DOHH2 (cell line): ENCODE measurements at regions not wholly inside any gene's neighbourhood (a gene's known extent, or its start where the extent isn't known, plus 50 kb on each side); places are given as distances from the start of the nearest gene placed in this dataset.
"Not testable (repeated sequence)": the region's sequence is repeated elsewhere in the genome, so short reads cannot be mapped to it uniquely, and the experiment has no call there.

ENCODE experiments used
- H3F3A ChIP-seq: fragments of 200-600 bp; sonication (generic), shearing (Covaris generic); 2 replicates; pipeline ENCODE4 v1.6.0; 2016; ENCODE audit warnings: antibody characterized with exemption, mild to moderate bottlenecking; ENCODE audit not compliant: control insufficient read depth, insufficient read depth
- H3K27ac ChIP-seq: fragments of 200-600 bp; sonication (generic); 2 replicates; pipeline ENCODE4 v1.5.1; 2014; ENCODE audit warnings: low read depth, mild to moderate bottlenecking, low read length, moderate library complexity
- H3K27me3 ChIP-seq: fragments of 200-600 bp; sonication (generic); 2 replicates; pipeline ENCODE4 v1.6.1; 2014; ENCODE audit warnings: mild to moderate bottlenecking, low read length, mixed read lengths; ENCODE audit not compliant: control insufficient read depth
- H3K36me3 ChIP-seq: fragments of 200-600 bp; sonication (generic); 2 replicates; pipeline ENCODE4 v1.6.1; 2014; ENCODE audit warnings: mild to moderate bottlenecking, low read length, moderate library complexity, mixed read lengths; ENCODE audit not compliant: control insufficient read depth
- H3K4me1 ChIP-seq: fragments of 200-600 bp; sonication (generic); 2 replicates; pipeline ENCODE4 v1.6.1; 2014; ENCODE audit warnings: mild to moderate bottlenecking, low read length, mixed read lengths; ENCODE audit not compliant: control insufficient read depth
- H3K4me2 ChIP-seq: fragments of 200-600 bp; sonication (generic); 2 replicates; pipeline ENCODE4 v1.6.0; 2014; ENCODE audit warnings: mild to moderate bottlenecking, low read length, moderate library complexity
- H3K4me3 ChIP-seq: fragments of 200-600 bp; sonication (generic); 2 replicates; pipeline ENCODE4 v1.5.1; 2014; ENCODE audit warnings: mild to moderate bottlenecking, low read length, mixed read lengths
- H3K79me2 ChIP-seq: fragments of 200-600 bp; sonication (generic); 2 replicates; pipeline ENCODE4 v1.6.1; 2014; ENCODE audit warnings: mild to moderate bottlenecking, low read length, mixed read lengths; ENCODE audit not compliant: control insufficient read depth
- H3K9me2 ChIP-seq: fragments of 200-600 bp; sonication (generic); replicated peaks from 2 replicates; pipeline ENCODE4 v1.6.1; 2014; ENCODE audit warnings: mild to moderate bottlenecking, low read length, mixed read lengths; ENCODE audit not compliant: control insufficient read depth
- H3K9me3 ChIP-seq: fragments of 200-600 bp; sonication (generic); 2 replicates; pipeline ENCODE4 v1.6.1; 2014; ENCODE audit warnings: antibody characterized with exemption, low read length, mixed read lengths; ENCODE audit not compliant: control insufficient read depth, insufficient read depth
- H4K20me1 ChIP-seq: fragments of 200-600 bp; sonication (generic); 2 replicates; pipeline ENCODE4 v1.6.0; 2014; ENCODE audit warnings: low read depth, mild to moderate bottlenecking, antibody characterized with exemption, low read length, moderate library complexity; ENCODE audit not compliant: control insufficient read depth, insufficient read depth
- CTCF ChIP-seq: fragments of 200-600 bp; sonication (generic); IDR thresholded peaks from one replicate; pipeline ENCODE4 v1.5.1; 2014; ENCODE audit warnings: antibody characterized with exemption, mild to moderate bottlenecking, low read depth, low read length; ENCODE audit not compliant: poor library complexity, severe bottlenecking
- EZH2phosphoT487 ChIP-seq: fragments of 200-600 bp; sonication (generic); IDR thresholded peaks from 2 replicates; pipeline ENCODE4 v1.6.1; 2017; ENCODE audit warnings: borderline replicate concordance, mild to moderate bottlenecking, antibody characterized with exemption, low read length, moderate library complexity, mixed read lengths

- not testable (repeated sequence) for H3K27me3 ChIP-seq, H3K9me3 ChIP-seq, H3K4me1 ChIP-seq, H3F3A ChIP-seq, H3K27ac ChIP-seq, H3K79me2 ChIP-seq, H3K36me3 ChIP-seq, H3K4me2 ChIP-seq, H3K4me3 ChIP-seq, H4K20me1 ChIP-seq, H3K9me2 ChIP-seq
Measured at GRCh38 chr7:6882321-6882721, 56.2 kb upstream of the CCZ1B start.

GRCh38 chr7:6883756-6884155 lies 57.7 kb upstream of the CCZ1B start:
- H3F3A ChIP-seq, H3K4me1 ChIP-seq, H4K20me1 ChIP-seq, H3K27me3 ChIP-seq, H3K27ac ChIP-seq, H3K79me2 ChIP-seq, H3K9me3 ChIP-seq, H3K36me3 ChIP-seq, H3K4me2 ChIP-seq, H3K4me3 ChIP-seq, H3K9me2 ChIP-seq: not testable (repeated sequence)

GRCh38 chr7:6886198-6886597 lies 60.1 kb upstream of the CCZ1B start:
- Histone ChIP-seq H3K4me1 (no peaks in the 10 kb centered on the region), H3K4me2 (no peak overlapping the region), H3K27me3 (no peaks in the 10 kb centered on the region), H3F3A (no peaks in the 10 kb centered on the region), H4K20me1 (no peaks in the 10 kb centered on the region), H3K36me3 (no peaks in the 10 kb centered on the region), H3K79me2 (no peaks in the 10 kb centered on the region), H3K9me3 (peaks cover 3% of the 10 kb centered on the region; the same call in 1 of the 2 replicates), H3K4me3 (no peak overlapping the region), H3K27ac (no peak overlapping the region), H3K9me2 (no peaks in the 10 kb centered on the region)
- TF ChIP-seq CTCF (no peak), EZH2phosphoT487 (no peak)

GRCh38 chr7:6888267-6889045 lies 62.4 kb upstream of the CCZ1B start:
- H3K79me2 ChIP-seq = not testable (repeated sequence)

GRCh38 chr7:6889252-6889812 lies 63.3 kb upstream of the CCZ1B start:
- Histone ChIP-seq H3K4me3 (no peak overlapping the region), H4K20me1 (no peaks in the 10 kb centered on the region), H3K27ac (no peak overlapping the region), H3K9me3 (peaks cover 3% of the 10 kb centered on the region; the same call in 1 of the 2 replicates), H3K27me3 (no peaks in the 10 kb centered on the region), H3F3A (no peaks in the 10 kb centered on the region), H3K9me2 (no peaks in the 10 kb centered on the region), H3K4me1 (no peaks in the 10 kb centered on the region), H3K36me3 (no peaks in the 10 kb centered on the region), H3K79me2 (no peaks in the 10 kb centered on the region), H3K4me2 (no peak overlapping the region)
- no peak for TF ChIP-seq CTCF
- TF ChIP-seq EZH2phosphoT487 = no peak

More at GRCh38 chr7:6888267-6889045, 62.4 kb upstream of the CCZ1B start:
- not testable (repeated sequence) for H3K27me3 ChIP-seq, H3K4me3 ChIP-seq, H3K9me2 ChIP-seq, H3K36me3 ChIP-seq, H3K9me3 ChIP-seq, H4K20me1 ChIP-seq, H3K27ac ChIP-seq, H3K4me2 ChIP-seq, H3F3A ChIP-seq, H3K4me1 ChIP-seq

- H3K27ac ChIP-seq, H3K9me2 ChIP-seq, H3K4me1 ChIP-seq, H3K36me3 ChIP-seq, H3F3A ChIP-seq, H3K9me3 ChIP-seq, H3K4me2 ChIP-seq, H3K27me3 ChIP-seq, H4K20me1 ChIP-seq, H3K4me3 ChIP-seq, H3K79me2 ChIP-seq: not testable (repeated sequence)
Measured at GRCh38 chr7:6902097-6902518, 76.0 kb upstream of the CCZ1B start.
